ENCODE measurements at regions not wholly inside any gene's neighbourhood (a gene's known extent, or its start where the extent isn't known, plus 50 kb on each side); places are given as distances from the start of the nearest gene placed in this dataset.

- in situ Hi-C loops (cut with MboI; ENCODE audit: low sequenced_read_pairs in 4 of 4), result no loop called here
- TF ChIP-seq POLR2A (IDR thresholded peaks at IDR 0.05) (no peak), CTCF (IDR thresholded peaks at IDR 0.05 in 4 of 5, conservative IDR thresholded peaks at IDR 0.05 in 1 of 5) (no peak)
- no peak overlapping the region for H3K4me3 ChIP-seq
- no peak overlapping the region for H3K27ac ChIP-seq
- no peaks in the 10 kb centered on the region for H3K9me3 ChIP-seq
- no peaks in the 10 kb centered on the region for H3K27me3 ChIP-seq
- H3K4me1 ChIP-seq, result no peaks in the 10 kb centered on the region
- ATAC-seq (no peak), DNase-seq (no peak)
- intact Hi-C loops (cut with DNase I; ENCODE audit: low total_unique reads), result no loop called here
- no peaks in the 10 kb centered on the region for H3K36me3 ChIP-seq
Measured at GRCh38 chr4:111744847-111745246, 400.4 kb upstream of the FAM241A start.

GRCh38 chr4:111748157-111748556, 397.1 kb upstream of the FAM241A start:
- TF ChIP-seq CTCF (IDR thresholded peaks at IDR 0.05 in 4 of 5, conservative IDR thresholded peaks at IDR 0.05 in 1 of 5) (no peak), POLR2A (IDR thresholded peaks at IDR 0.05) (no peak)
- no peak for ATAC-seq

GRCh38 chr4:111754003-111754402, 391.3 kb upstream of the FAM241A start:
- Histone ChIP-seq H3K4me3 (no peak overlapping the region), H3K4me1 (no peaks in the 10 kb centered on the region), H3K27ac (no peak overlapping the region), H3K27me3 (no peaks in the 10 kb centered on the region), H3K9me3 (no peaks in the 10 kb centered on the region), H3K36me3 (no peaks in the 10 kb centered on the region)
- intact Hi-C loops (cut with DNase I; ENCODE audit: low total_unique reads), result no loop called here
- in situ Hi-C loops (cut with MboI; ENCODE audit: low sequenced_read_pairs in 4 of 4), result no loop called here
- DNase-seq (no peak), ATAC-seq (no peak)
- TF ChIP-seq POLR2A (IDR thresholded peaks at IDR 0.05) (no peak), CTCF (IDR thresholded peaks at IDR 0.05 in 4 of 5, conservative IDR thresholded peaks at IDR 0.05 in 1 of 5) (no peak)

More at GRCh38 chr4:111748157-111748556, 397.1 kb upstream of the FAM241A start:
- no peaks in the 10 kb centered on the region for H3K4me1 ChIP-seq
- H3K9me3 ChIP-seq, result no peaks in the 10 kb centered on the region
- no peak overlapping the region for H3K4me3 ChIP-seq
- H3K27me3 ChIP-seq, result no peaks in the 10 kb centered on the region
- H3K36me3 ChIP-seq, result no peaks in the 10 kb centered on the region
- in situ Hi-C loops (cut with MboI; ENCODE audit: low sequenced_read_pairs in 4 of 4) (no loop called here), intact Hi-C loops (cut with DNase I; ENCODE audit: low total_unique reads) (no loop called here)
- H3K27ac ChIP-seq, result no peak overlapping the region
- DNase-seq, result no peak

GRCh38 chr4:111755571-111755970, 389.7 kb upstream of the FAM241A start:
- Histone ChIP-seq H3K4me3 (no peak overlapping the region), H3K27ac (no peak overlapping the region), H3K9me3 (no peaks in the 10 kb centered on the region), H3K27me3 (no peaks in the 10 kb centered on the region), H3K4me1 (no peaks in the 10 kb centered on the region), H3K36me3 (no peaks in the 10 kb centered on the region)
- in situ Hi-C loops (cut with MboI; ENCODE audit: low sequenced_read_pairs in 4 of 4) (no loop called here), intact Hi-C loops (cut with DNase I; ENCODE audit: low total_unique reads) (no loop called here)
- TF ChIP-seq POLR2A (IDR thresholded peaks at IDR 0.05) (no peak), CTCF (IDR thresholded peaks at IDR 0.05 in 4 of 5, conservative IDR thresholded peaks at IDR 0.05 in 1 of 5) (no peak)
- DNase-seq (no peak), ATAC-seq (no peak)

GRCh38 chr4:111761531-111761930, 383.7 kb upstream of the FAM241A start:
- ATAC-seq (no peak), DNase-seq (no peak)
- intact Hi-C loops (cut with DNase I; ENCODE audit: low total_unique reads), result no loop called here
- Histone ChIP-seq H3K9me3 (no peaks in the 10 kb centered on the region), H3K4me3 (no peak overlapping the region), H3K27me3 (no peaks in the 10 kb centered on the region), H3K27ac (no peak overlapping the region), H3K36me3 (no peaks in the 10 kb centered on the region), H3K4me1 (no peaks in the 10 kb centered on the region)
- no peak for TF ChIP-seq POLR2A (IDR thresholded peaks at IDR 0.05)
- no peak for TF ChIP-seq CTCF (IDR thresholded peaks at IDR 0.05 in 4 of 5, conservative IDR thresholded peaks at IDR 0.05 in 1 of 5)
- in situ Hi-C loops (cut with MboI; ENCODE audit: low sequenced_read_pairs in 4 of 4), result no loop called here
